GM18511 (cell line): ENCODE measurements at regions not wholly inside any gene's neighbourhood (a gene's known extent, or its start where the extent isn't known, plus 50 kb on each side); places are given as distances from the start of the nearest gene placed in this dataset.

Source experiments
- ATAC-seq: cut with Tn5 transposase; IDR thresholded peaks from one replicate; pipeline ENCODE4 v1.9.1; 2021; ENCODE audit warnings: mild to moderate bottlenecking, moderate library complexity; ENCODE audit not compliant: unreplicated experiment

DNA sequence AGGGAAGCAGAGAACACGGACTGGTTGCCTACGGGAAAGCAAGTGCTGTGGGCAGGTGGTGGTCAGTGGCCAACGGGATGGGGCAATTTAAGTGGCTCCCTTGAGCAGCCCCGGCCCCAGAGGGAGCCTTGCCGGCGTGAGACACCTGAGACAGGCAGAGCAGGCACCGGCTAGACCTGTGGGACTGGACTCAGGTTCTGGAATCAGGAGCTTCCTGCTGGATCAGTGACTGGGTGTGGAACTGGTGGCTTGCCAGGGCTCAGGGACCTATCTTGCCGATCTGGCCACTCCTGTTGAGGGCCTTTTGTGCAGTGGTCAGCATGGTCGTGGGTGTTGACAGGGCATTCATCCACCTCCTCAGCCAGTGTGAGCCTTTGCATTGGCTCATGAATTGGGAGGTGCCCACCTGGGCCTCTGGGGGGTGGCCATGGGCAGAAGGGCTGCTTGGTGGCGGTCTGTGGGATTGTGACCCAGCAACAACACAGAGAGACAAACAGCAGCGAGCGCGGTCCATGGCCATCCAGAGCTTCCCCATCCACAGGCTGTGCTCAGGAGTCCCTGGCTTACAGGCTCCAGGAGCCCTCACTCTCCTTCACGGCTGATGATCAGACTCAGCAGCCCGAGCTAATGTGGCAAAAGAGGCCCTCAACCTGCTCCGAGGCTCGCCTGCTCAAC, 85.4 kb upstream of the ZNF516 start:
- no peak for ATAC-seq

DNA sequence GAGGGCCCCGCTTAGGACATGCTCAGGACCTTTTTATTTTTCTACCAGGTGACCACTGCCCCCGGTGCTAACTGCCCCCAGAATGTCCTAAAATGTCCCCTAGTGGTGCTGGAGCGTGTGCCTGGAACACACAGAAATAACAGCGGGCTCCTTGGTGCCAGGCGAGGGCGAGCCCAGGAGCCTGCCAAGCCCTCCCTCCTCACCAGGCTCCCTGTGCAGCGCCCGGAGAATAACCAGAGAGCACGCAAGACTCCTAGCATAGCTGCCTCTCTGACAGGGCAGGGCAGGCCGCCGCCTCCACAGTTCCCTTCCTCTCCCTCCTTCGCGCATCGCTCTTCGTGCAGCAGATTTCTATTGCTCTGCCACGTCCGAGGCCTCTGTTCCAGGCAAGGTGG, 84.3 kb upstream of the ZNF516 start:
- ATAC-seq: no peak

- ATAC-seq: no peak
These were observed 83.7 kb upstream of the ZNF516 start for GRCh38 chr18:76578571-76579300.

DNA sequence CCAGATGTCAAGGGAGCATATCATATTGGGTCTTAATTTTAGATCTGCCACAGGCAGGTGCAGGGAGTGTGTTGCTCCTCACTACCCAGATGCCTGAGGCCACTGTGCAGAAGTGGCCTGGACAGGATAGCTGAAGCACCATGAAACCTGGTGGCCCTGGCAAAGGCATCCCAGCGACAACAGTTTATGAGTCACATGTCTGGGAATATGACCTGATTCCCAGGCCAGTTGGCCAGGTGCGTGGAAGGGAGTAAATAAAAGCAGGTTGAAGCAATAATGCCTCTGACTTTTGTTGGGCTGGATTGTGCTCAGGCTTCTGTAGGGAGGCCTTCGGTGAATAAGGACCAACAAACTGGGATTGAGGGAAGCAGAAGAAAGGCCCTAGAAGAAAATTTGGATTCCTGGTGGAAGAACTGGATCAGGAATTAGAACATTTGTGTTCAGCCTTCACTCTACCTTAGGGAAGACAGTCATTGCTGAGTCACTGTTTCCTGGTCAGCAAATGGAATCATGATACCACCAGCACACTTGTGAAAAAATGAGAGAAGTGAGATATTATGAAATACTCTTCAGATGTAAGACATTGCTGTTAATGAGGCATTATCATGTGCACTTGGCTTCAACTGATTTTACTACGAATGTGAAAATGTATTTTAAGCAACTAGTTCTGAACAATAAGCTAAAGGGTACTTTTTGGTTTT, 78.4 kb upstream of the ZNF516 start:
- ATAC-seq: no peak

DNA sequence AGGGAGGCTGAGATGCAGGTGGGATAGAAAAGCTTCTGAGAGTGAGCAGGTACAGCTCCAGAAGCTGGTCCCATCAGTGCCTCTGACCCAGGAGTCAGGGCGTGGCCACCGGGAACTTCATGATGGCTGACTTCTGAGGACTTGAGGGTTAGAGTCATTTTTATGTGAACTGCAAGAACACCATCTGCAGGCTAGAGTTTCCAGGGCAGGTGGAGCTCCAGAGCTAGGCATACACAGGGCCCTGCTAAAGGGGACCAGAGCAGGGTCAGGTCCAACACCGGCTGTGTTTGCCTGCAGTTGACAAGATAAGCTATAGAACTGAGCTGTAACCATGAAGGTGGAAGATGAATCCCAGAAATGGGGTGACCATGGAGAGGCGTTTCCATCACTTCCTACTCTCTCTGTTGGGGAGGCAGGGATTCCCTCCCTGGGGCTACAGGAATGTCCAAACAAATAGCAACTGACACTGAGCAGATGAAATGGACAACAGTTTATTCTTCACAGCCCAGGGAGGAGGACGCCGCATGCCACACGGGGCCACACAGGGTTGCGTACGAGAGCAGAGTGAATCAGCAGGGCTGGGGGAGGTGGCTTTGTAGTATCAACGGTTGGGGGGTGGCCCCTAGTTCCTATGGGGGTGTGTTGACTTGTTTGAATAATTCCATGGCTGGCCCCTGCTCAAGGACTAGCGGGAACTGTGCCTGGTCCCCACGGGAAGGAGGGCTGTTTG, 77.6 kb upstream of the ZNF516 start:
- ATAC-seq: no peak

DNA sequence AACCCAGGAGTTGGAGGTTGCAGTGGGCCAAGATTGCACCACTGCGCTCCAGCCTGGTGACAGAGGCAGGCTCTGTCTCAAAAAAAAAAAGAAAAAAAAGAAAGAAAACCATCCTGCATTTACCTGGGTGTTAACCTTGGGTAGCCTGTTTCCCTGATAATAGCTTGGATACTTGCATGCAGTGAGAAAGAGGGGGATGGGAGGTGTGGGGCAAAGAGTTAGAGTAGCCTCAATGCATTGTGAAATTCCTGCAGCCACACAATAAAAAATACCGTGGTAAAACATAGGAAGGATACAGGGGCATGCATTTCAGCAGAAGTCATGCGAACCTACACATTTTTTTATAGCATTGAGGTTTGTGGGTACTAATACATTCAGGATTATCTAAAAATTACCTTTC, 76.6 kb upstream of the ZNF516 start:
- no peak for ATAC-seq

DNA sequence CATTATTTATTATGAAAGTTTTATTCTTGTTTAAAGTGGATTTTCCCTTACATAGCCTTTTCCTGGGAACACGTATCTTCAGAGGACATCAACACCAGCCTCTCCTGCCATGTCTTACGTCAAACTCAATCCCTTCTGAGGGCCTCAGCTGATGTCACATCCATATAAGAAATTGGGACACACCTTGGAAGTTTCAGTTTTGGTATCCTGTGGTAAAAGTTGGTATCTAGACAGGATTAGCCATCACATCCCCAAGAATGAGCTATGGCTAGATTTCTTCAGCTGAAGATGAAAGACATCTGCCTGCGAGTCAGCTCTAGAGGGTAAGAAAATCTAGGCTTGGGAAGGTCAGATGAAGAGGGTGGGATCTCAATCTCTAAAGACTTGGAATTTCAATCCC, 75.8 kb upstream of the ZNF516 start:
- no peak for ATAC-seq

- no peak for ATAC-seq
These were observed 74.8 kb upstream of the ZNF516 start for GRCh38 chr18:76569644-76570419.

DNA sequence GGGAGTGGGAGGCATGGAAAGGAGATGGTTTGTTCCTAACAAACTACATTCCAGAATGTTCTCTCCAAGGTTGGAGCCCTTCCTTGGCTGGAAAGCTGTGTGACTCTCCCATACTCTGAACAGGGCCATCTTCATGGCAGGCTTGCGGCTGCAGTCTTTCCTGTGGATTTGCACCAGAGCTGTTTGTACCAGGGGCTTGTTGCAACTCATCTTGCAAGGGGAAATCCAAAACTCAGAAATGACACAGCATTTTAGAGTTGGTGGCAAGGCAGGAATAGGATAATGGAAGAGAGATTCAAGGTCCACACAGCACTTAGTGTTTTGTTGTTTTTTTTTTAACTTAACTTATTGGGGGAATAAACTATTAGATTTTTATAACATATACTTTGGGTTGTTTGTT, 73.7 kb upstream of the ZNF516 start:
- ATAC-seq: no peak

DNA sequence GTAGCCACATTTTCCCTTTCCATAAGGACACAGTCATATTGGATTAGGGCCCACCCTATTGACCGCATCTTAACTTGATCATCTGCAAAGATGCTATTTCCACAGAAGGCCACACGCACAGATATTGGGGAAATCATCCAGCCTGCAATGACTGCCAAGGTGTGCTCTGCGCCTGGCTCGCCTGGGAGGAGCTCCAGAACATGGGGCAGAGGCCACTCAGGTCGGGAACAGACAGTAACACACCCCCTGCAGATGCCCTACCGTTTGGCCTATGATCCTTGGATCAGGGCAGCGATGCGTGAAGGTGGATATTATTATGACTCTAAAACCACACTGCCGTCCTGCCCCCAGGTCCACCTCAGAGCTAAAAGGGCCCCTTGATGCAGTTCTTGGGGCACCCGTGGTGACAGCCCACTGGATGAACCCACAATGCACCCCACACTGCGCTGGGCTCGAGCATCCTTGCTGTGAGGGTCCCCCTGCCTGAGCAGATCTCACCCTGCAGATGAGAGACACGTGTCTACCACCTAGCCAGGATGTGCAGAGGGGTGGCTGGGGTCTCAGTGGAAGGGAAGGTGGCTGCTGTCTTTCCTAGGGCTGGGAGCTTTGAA, 72.9 kb upstream of the ZNF516 start:
- ATAC-seq: no peak

- ATAC-seq: no peak
These were observed 71.9 kb upstream of the ZNF516 start for GRCh38 chr18:76566987-76567386.

GRCh38 chr18:76565238-76566173, 70.5 kb upstream of the ZNF516 start:
- no peak for ATAC-seq

DNA sequence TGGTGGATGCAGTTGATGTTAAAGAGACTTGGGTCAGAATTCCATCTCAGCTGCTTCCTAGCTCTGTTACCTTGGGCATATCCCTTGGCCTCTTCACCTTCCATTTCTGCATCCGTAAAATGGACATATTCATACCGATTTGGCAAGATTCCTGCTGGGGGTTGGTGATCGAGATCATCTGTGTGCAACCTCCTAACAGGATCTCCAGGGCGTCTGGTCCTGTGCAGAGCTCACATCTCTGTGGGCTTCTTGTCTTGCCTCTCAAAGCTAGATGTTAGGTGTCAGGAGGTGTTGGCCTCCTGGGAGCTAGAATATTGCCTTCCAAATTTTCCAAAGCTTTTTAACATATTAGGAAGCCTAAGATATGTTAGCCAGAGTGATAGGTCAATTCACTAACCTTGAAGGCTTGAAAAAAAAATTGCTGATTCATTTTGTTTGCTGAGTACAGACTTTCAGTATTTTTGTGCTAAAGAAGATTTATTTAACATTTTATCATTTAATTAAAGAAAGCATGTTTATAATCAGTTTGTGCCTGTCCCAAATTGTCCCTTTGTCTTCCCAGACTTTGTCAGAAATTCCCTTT, 69.7 kb upstream of the ZNF516 start:
- ATAC-seq: no peak

GRCh38 chr18:76564117-76564516, 69.1 kb upstream of the ZNF516 start:
- no peak for ATAC-seq

DNA sequence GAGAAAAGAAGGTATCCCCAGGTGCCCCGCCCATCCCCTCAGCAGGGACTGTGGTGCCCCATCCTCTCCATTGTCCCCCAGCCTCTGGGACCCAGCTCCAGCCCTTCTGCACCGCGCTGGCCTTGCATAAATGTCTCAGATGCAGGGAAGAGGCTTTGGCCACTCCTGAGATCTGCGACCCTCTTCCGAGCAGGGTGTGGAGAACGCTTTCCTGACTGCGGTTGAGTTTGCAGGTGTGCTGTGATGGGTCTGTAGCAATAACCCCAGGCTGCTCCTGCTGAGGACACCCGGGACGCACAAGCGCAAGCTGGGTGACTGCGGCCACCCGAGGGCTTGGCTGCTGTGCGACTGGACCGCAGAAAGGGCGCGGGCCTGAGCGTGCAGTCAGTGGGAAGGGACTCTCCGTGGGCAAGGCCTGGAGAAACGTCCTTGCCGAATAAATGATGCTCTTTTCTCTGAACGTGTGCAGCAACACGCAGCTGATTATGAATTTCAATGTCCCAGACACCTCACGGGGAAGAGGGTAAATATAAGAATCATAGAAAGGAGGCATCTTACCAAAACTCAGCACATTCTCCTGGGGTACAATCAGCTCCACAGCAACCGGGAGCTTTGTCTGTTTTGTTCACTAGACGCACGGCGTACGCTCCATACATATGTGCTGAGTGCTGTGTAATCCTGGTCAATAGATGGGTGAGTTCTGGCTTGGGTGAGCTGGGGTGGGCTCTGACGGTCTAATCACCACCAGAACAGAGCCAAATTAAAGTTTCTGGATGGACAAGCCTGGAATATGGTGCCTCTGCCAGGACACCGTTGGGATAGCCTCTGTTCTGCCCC, 67.5 kb upstream of the ZNF516 start:
- no peak for ATAC-seq

DNA sequence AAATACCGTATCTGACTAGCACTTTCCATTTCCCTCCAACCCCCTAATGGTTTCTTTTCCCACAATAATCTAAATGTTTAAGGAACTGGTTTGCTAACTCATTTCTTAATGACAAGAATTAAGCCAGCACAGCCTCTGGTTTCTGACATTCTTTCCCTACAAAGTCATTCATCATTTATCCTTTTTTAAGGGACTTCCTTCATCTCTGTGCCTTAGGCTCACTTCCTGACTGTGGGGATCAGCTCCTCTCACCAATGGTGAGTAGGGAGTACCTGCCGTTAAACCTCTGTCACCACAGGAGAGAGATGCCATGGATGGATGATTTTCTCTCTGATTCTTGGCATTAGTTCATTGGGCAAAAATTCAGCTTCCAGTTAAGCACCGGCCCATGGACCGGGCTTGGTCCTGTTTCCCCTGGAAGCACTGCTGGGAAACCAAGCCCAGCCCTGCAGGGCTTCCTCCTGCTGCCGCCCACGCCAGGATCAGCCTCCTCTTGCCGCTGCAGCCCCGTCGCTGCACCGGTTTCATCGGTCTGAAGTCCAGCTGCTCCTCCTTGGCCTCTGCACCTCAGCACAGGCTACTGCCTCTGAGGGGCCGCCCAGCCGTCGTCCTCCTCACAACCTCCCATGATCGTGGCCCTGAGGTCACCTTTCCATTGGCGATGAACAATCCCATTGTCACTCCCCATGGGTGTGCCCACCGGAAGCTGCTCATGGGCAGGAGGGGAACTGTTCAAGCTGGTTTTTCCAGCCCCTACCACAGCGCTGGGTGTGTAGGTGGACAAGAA, 64.0 kb upstream of the ZNF516 start:
- no peak for ATAC-seq

- no peak for ATAC-seq
These were observed 62.1 kb upstream of the ZNF516 start for GRCh38 chr18:76557026-76557575.
